Lower leg skin (tissue), 3 donors: ENCODE measurements at regions not wholly inside any gene's neighbourhood (a gene's known extent, or its start where the extent isn't known, plus 50 kb on each side); places are given as distances from the start of the nearest gene placed in this dataset.

Source experiments
- POLR2A ChIP-seq, 2 donors: fragments of 450-650 bp; IDR thresholded peaks; one replicate each; pipeline ENCODE4 v1.6.1; 2016 to 2017; ENCODE audit warnings: antibody characterized with exemption in 2 of 2, mild to moderate bottlenecking in 1 of 2, moderate library complexity in 1 of 2
- TF ChIP-seq, protein P1 (sequence below), 3 donors: fragments of 450-650 bp; IDR thresholded peaks; one replicate each; pipeline ENCODE4 v1.5.1; 2016; ENCODE audit warnings: antibody characterized with exemption in 3 of 3, mild to moderate bottlenecking in 3 of 3, moderate library complexity in 2 of 3

DNA sequence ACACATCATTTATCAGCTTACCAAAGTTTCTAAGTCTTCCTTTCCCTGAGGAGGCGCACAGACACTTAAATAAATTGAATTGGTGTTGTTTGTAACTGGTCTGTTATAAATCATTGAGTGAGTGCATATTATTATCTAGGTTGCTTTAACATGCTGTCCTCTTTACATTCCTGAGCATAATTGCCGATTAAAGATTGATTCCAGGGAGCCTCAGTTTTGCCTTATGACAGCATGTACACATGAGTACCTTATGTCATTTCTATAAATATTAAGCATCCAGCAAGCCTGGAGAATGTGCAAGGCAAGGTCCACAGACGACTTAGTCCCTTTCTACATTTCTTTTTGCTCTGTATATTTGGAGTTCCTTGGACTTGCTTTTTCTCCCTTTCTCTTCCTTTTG is 177.9 kb upstream of the STEAP4 start:
- no peak for TF ChIP-seq POLR2A (IDR thresholded peaks at IDR 0.05)
- TF ChIP-seq, protein P1, sequence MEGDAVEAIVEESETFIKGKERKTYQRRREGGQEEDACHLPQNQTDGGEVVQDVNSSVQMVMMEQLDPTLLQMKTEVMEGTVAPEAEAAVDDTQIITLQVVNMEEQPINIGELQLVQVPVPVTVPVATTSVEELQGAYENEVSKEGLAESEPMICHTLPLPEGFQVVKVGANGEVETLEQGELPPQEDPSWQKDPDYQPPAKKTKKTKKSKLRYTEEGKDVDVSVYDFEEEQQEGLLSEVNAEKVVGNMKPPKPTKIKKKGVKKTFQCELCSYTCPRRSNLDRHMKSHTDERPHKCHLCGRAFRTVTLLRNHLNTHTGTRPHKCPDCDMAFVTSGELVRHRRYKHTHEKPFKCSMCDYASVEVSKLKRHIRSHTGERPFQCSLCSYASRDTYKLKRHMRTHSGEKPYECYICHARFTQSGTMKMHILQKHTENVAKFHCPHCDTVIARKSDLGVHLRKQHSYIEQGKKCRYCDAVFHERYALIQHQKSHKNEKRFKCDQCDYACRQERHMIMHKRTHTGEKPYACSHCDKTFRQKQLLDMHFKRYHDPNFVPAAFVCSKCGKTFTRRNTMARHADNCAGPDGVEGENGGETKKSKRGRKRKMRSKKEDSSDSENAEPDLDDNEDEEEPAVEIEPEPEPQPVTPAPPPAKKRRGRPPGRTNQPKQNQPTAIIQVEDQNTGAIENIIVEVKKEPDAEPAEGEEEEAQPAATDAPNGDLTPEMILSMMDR (IDR thresholded peaks at IDR 0.05): no peak
